DOHH2 (cell line): ENCODE measurements at regions not wholly inside any gene's neighbourhood (a gene's known extent, or its start where the extent isn't known, plus 50 kb on each side); places are given as distances from the start of the nearest gene placed in this dataset.

ENCODE experiments used
- H3F3A ChIP-seq: fragments of 200-600 bp; sonication (generic), shearing (Covaris generic); 2 replicates; pipeline ENCODE4 v1.6.0; 2016; ENCODE audit warnings: antibody characterized with exemption, mild to moderate bottlenecking; ENCODE audit not compliant: control insufficient read depth, insufficient read depth
- H3K27ac ChIP-seq: fragments of 200-600 bp; sonication (generic); 2 replicates; pipeline ENCODE4 v1.5.1; 2014; ENCODE audit warnings: low read depth, mild to moderate bottlenecking, low read length, moderate library complexity
- H3K27me3 ChIP-seq: fragments of 200-600 bp; sonication (generic); 2 replicates; pipeline ENCODE4 v1.6.1; 2014; ENCODE audit warnings: mild to moderate bottlenecking, low read length, mixed read lengths; ENCODE audit not compliant: control insufficient read depth
- H3K36me3 ChIP-seq: fragments of 200-600 bp; sonication (generic); 2 replicates; pipeline ENCODE4 v1.6.1; 2014; ENCODE audit warnings: mild to moderate bottlenecking, low read length, moderate library complexity, mixed read lengths; ENCODE audit not compliant: control insufficient read depth
- H3K4me1 ChIP-seq: fragments of 200-600 bp; sonication (generic); 2 replicates; pipeline ENCODE4 v1.6.1; 2014; ENCODE audit warnings: mild to moderate bottlenecking, low read length, mixed read lengths; ENCODE audit not compliant: control insufficient read depth
- H3K4me2 ChIP-seq: fragments of 200-600 bp; sonication (generic); 2 replicates; pipeline ENCODE4 v1.6.0; 2014; ENCODE audit warnings: mild to moderate bottlenecking, low read length, moderate library complexity
- H3K4me3 ChIP-seq: fragments of 200-600 bp; sonication (generic); 2 replicates; pipeline ENCODE4 v1.5.1; 2014; ENCODE audit warnings: mild to moderate bottlenecking, low read length, mixed read lengths
- H3K79me2 ChIP-seq: fragments of 200-600 bp; sonication (generic); 2 replicates; pipeline ENCODE4 v1.6.1; 2014; ENCODE audit warnings: mild to moderate bottlenecking, low read length, mixed read lengths; ENCODE audit not compliant: control insufficient read depth
- H3K9me2 ChIP-seq: fragments of 200-600 bp; sonication (generic); replicated peaks from 2 replicates; pipeline ENCODE4 v1.6.1; 2014; ENCODE audit warnings: mild to moderate bottlenecking, low read length, mixed read lengths; ENCODE audit not compliant: control insufficient read depth
- H3K9me3 ChIP-seq: fragments of 200-600 bp; sonication (generic); 2 replicates; pipeline ENCODE4 v1.6.1; 2014; ENCODE audit warnings: antibody characterized with exemption, low read length, mixed read lengths; ENCODE audit not compliant: control insufficient read depth, insufficient read depth
- H4K20me1 ChIP-seq: fragments of 200-600 bp; sonication (generic); 2 replicates; pipeline ENCODE4 v1.6.0; 2014; ENCODE audit warnings: low read depth, mild to moderate bottlenecking, antibody characterized with exemption, low read length, moderate library complexity; ENCODE audit not compliant: control insufficient read depth, insufficient read depth
- CTCF ChIP-seq: fragments of 200-600 bp; sonication (generic); IDR thresholded peaks from one replicate; pipeline ENCODE4 v1.5.1; 2014; ENCODE audit warnings: antibody characterized with exemption, mild to moderate bottlenecking, low read depth, low read length; ENCODE audit not compliant: poor library complexity, severe bottlenecking
- EZH2phosphoT487 ChIP-seq: fragments of 200-600 bp; sonication (generic); IDR thresholded peaks from 2 replicates; pipeline ENCODE4 v1.6.1; 2017; ENCODE audit warnings: borderline replicate concordance, mild to moderate bottlenecking, antibody characterized with exemption, low read length, moderate library complexity, mixed read lengths

DNA sequence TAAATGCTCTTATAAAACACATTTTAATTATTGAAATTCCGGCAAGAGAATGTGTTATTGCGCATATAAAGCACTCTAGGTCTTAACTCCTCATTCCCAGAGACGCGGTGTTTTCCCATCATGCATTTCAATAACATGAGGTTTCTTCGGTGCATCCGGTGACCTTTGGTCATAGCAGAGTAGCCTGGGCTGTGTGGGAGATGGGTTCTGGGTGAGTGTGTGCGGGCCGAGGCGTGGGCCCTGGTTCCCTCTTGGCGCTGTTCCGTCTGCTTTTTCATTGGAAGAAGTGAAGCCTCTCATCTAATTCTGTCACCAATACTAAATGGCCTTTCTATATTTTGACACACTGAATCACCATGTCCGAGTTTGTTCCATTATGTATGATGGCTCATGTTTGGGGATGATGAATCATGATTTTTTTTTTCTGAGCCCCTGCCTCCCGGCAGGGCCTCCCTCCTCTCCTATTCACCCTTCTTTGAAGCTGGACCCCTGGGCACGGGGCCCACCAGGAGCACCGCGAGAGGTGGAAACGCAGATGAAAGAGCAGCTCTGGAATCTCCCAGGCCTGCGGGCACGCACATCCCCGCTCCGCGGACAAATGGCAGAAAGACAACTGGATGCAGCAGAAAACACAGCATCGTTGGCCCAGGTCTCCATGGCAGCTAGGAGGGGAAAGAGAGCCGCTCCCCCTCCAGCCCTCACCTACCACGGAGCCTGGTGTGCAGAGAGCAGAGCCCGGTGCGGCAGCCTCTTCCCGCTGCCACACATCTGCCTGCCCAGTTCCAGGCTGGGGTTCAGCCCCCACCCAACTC is 85.8 kb upstream of the HPCAL1 start:
- Histone ChIP-seq H4K20me1 (no peaks in the 10 kb centered on the region), H3K27me3 (no peaks in the 10 kb centered on the region), H3K79me2 (no peaks in the 10 kb centered on the region), H3K9me3 (no peaks in the 10 kb centered on the region), H3K4me3 (no peak overlapping the region), H3F3A (no peaks in the 10 kb centered on the region), H3K36me3 (no peaks in the 10 kb centered on the region), H3K4me1 (no peaks in the 10 kb centered on the region), H3K27ac (no peak overlapping the region), H3K9me2 (no peaks in the 10 kb centered on the region), H3K4me2 (no peak overlapping the region)
- TF ChIP-seq EZH2phosphoT487: no peak
- TF ChIP-seq CTCF: no peak

GRCh38 chr2:10217489-10218435 is 84.9 kb upstream of the HPCAL1 start:
- Histone ChIP-seq H3K4me3 (no peak overlapping the region), H3K9me2 (no peaks in the 10 kb centered on the region), H3K4me2 (no peak overlapping the region), H3K27me3 (no peaks in the 10 kb centered on the region), H3K79me2 (no peaks in the 10 kb centered on the region), H3K4me1 (no peaks in the 10 kb centered on the region), H4K20me1 (no peaks in the 10 kb centered on the region), H3K36me3 (no peaks in the 10 kb centered on the region), H3F3A (no peaks in the 10 kb centered on the region), H3K27ac (no peak overlapping the region), H3K9me3 (no peaks in the 10 kb centered on the region)
- no peak for TF ChIP-seq CTCF
- TF ChIP-seq EZH2phosphoT487: no peak

DNA sequence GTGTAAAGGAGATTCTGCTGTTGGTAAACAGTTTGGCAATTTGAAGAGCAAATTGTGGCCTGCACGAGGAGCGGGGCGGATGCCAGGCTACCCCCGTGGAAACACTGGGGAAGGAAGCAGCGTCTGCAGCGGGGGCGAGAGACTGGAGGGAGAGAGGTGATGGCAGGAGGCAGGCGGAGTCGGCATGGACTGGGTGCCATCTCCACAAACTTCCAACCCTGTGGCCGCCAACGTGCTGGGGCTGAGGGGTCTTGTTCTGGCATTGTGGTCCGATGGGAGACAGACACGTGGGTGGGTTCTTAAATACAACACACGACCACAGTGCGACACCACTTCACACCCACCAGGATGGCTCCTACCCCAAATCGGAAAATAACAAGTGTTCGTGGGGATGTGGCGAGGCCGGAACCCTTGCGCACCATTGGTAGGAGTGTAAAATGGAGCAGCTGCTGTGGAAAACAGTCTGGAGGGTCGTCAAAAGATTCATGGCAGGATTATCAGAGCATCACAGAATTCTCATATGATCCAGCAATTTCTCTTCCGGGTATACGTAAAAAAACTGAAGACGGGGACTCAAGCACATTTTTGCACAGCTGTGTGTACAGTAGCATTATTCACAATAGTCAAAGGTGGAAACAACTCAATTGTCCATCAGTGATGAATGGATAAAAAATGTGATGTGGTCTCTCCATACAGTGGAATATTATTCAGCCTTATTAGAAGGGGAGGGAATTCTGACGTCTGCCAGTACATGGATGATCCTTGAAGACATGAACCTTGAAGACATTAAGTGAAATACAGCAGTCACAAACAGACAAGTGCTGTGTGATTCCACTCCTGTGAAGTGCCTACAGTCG is 82.4 kb upstream of the HPCAL1 start:
- TF ChIP-seq CTCF: no peak
- TF ChIP-seq EZH2phosphoT487: no peak
- no peaks in the 10 kb centered on the region for H4K20me1 ChIP-seq
- H3K27ac ChIP-seq: no peak overlapping the region

More for the DNA sequence above, 82.4 kb upstream of the HPCAL1 start:
- H3K9me2 ChIP-seq: no peaks in the 10 kb centered on the region
- H3K36me3 ChIP-seq: no peaks in the 10 kb centered on the region
- no peak overlapping the region for H3K4me3 ChIP-seq
- no peaks in the 10 kb centered on the region for H3F3A ChIP-seq
- H3K9me3 ChIP-seq: no peaks in the 10 kb centered on the region
- H3K27me3 ChIP-seq: no peaks in the 10 kb centered on the region
- H3K4me1 ChIP-seq: no peaks in the 10 kb centered on the region
- no peak overlapping the region for H3K4me2 ChIP-seq
- H3K79me2 ChIP-seq: no peaks in the 10 kb centered on the region
